ENCODE measurements at regions not wholly inside any gene's neighbourhood (a gene's known extent, or its start where the extent isn't known, plus 50 kb on each side); places are given as distances from the start of the nearest gene placed in this dataset.

DNA sequence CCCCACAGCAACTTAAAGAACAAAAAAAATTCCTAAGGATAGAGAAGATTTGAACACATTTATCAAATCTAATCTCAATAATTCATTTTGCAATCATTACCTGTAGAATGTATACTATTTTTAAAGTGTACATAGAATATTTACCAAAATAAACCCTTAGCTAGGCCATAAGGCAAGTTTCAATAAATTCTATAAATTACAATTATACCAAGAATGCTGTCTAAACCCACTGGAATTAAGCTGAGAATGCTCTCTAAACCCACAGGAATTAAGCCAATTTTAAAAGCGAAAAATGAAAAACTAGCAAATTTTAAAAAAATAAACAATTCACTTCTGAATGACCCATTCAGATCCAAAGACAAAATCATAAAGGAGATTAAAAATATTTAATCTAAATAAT, 540.4 kb upstream of the NBEA start:
- Histone ChIP-seq H3K4me1 (replicated peaks in 1 of 2) (no peaks in the 10 kb centered on the region), H3K9me3 (replicated peaks in 1 of 3) (peaks cover 0 to 5% (median 0%) of the 10 kb centered on the region in 3 donors), H3K4me3 (no peak overlapping the region), H3K36me3 (replicated peaks in 1 of 2) (no peaks in the 10 kb centered on the region), H3K27me3 (no peaks in the 10 kb centered on the region), H3K27ac (no peak overlapping the region)
- WGBS, 4 donors: 88 to 94% (median 93%) methylated on average over 1 of the region's 1 CpG
- TF ChIP-seq POLR2A (IDR thresholded peaks at IDR 0.05) (no peak), CTCF (IDR thresholded peaks at IDR 0.05) (no peak)
- DNase-seq: no peak
- intact Hi-C loops (cut with DNase I): no loop called here

- intact Hi-C loops (cut with DNase I): no loop called here
- H3K27ac ChIP-seq: no peak overlapping the region
- TF ChIP-seq CTCF (IDR thresholded peaks at IDR 0.05) (no peak), POLR2A (IDR thresholded peaks at IDR 0.05) (no peak)
- H3K4me1 ChIP-seq (replicated peaks in 1 of 2): peaks cover 0 to 4% of the 10 kb centered on the region in 2 donors
- H3K27me3 ChIP-seq: no peaks in the 10 kb centered on the region
- H3K36me3 ChIP-seq (replicated peaks in 1 of 2): no peaks in the 10 kb centered on the region
- no peak for DNase-seq
- no peak overlapping the region for H3K4me3 ChIP-seq
- no peaks in the 10 kb centered on the region for H3K9me3 ChIP-seq (replicated peaks in 1 of 3)
- WGBS, 4 donors: 85 to 89% (median 88%) methylated on average over 4 of the region's 4 CpGs
Observed at GRCh38 chr13:34405410-34406181, 536.5 kb upstream of the NBEA start.

DNA sequence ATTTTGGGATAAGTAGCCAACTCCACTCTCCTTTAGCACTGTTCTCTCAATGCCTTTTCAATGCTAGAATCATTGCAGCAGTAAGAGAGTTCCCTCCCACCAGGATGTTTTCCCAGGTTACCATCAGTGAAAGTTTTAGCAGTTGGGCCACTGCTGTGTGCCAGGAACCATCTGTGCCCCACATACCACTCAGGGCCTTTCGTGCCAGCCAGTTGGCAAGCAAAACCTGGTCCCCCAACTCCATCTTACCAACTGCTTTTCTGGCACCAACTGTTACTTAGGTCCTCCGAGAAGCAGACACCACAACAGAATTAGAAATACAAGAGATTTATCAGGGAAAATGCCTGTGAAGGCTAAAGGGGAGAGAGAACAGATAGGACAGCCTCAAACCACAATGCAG, 533.4 kb upstream of the NBEA start:
- no peaks in the 10 kb centered on the region for H3K9me3 ChIP-seq (replicated peaks in 1 of 3)
- no peak overlapping the region for H3K4me3 ChIP-seq
- peaks cover 0 to 4% of the 10 kb centered on the region in 2 donors for H3K4me1 ChIP-seq (replicated peaks in 1 of 2)
- H3K27me3 ChIP-seq: no peaks in the 10 kb centered on the region
- no peaks in the 10 kb centered on the region for H3K36me3 ChIP-seq (replicated peaks in 1 of 2)
- intact Hi-C loops (cut with DNase I): no loop called here
- no peak for DNase-seq
- H3K27ac ChIP-seq: no peak overlapping the region
- WGBS, 4 donors: 86 to 100% (median 100%) methylated on average over 2 of the region's 2 CpGs
- TF ChIP-seq CTCF (IDR thresholded peaks at IDR 0.05) (no peak), POLR2A (IDR thresholded peaks at IDR 0.05) (no peak)

GRCh38 chr13:34409496-34410182, 532.4 kb upstream of the NBEA start:
- TF ChIP-seq POLR2A (IDR thresholded peaks at IDR 0.05) (no peak), CTCF (IDR thresholded peaks at IDR 0.05) (no peak)
- no peaks in the 10 kb centered on the region for H3K27me3 ChIP-seq
- intact Hi-C loops (cut with DNase I): no loop called here
- H3K4me1 ChIP-seq (replicated peaks in 1 of 2): peaks cover 0 to 4% of the 10 kb centered on the region in 2 donors
- WGBS, 4 donors: 57 to 71% (median 64%) methylated on average over 7 of the region's 7 CpGs
- no peaks in the 10 kb centered on the region for H3K36me3 ChIP-seq (replicated peaks in 1 of 2)
- no peak for DNase-seq
- no peaks in the 10 kb centered on the region for H3K9me3 ChIP-seq (replicated peaks in 1 of 3)
- H3K4me3 ChIP-seq: no peak overlapping the region
- no peak overlapping the region for H3K27ac ChIP-seq
